IMR-90 (cell line): ENCODE measurements at regions not wholly inside any gene's neighbourhood (a gene's known extent, or its start where the extent isn't known, plus 50 kb on each side); places are given as distances from the start of the nearest gene placed in this dataset.

Experiments
- TF ChIP-seq, protein P1 (sequence below): conservative IDR thresholded peaks from 2 replicates; pipeline ENCODE4 v1.5.1; 2012; ENCODE audit warnings: mild to moderate bottlenecking, low read depth, low read length, improper control_type of control experiment
- TF ChIP-seq, protein P2 (sequence below): fragments of 150-350 bp; IDR thresholded peaks from 2 replicates; pipeline ENCODE4 v1.6.1; 2016; ENCODE audit warnings: low read depth, mild to moderate bottlenecking, low read length, moderate library complexity, borderline replicate concordance

DNA sequence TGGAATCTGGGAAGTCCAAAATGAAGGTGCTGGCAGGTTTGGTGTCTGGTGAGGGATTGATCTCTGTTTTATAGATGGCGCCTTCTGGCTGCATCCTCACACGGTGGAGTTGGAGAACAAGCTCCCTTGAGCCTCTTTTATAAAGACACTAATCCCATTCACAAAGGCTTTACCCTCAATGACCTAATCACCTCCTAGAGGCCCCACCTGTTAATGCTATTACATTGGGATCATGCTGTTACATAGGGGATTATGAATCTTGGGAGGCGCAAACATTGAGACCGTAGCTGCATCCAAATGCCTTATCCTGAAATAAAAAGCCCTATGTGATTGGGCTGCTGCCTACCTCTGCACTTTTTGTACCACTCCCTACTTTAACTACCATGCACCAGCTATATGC, 197.1 kb upstream of the HMHB1 start:
- TF ChIP-seq, protein P1, sequence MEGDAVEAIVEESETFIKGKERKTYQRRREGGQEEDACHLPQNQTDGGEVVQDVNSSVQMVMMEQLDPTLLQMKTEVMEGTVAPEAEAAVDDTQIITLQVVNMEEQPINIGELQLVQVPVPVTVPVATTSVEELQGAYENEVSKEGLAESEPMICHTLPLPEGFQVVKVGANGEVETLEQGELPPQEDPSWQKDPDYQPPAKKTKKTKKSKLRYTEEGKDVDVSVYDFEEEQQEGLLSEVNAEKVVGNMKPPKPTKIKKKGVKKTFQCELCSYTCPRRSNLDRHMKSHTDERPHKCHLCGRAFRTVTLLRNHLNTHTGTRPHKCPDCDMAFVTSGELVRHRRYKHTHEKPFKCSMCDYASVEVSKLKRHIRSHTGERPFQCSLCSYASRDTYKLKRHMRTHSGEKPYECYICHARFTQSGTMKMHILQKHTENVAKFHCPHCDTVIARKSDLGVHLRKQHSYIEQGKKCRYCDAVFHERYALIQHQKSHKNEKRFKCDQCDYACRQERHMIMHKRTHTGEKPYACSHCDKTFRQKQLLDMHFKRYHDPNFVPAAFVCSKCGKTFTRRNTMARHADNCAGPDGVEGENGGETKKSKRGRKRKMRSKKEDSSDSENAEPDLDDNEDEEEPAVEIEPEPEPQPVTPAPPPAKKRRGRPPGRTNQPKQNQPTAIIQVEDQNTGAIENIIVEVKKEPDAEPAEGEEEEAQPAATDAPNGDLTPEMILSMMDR, result no peak
- TF ChIP-seq, protein P2, sequence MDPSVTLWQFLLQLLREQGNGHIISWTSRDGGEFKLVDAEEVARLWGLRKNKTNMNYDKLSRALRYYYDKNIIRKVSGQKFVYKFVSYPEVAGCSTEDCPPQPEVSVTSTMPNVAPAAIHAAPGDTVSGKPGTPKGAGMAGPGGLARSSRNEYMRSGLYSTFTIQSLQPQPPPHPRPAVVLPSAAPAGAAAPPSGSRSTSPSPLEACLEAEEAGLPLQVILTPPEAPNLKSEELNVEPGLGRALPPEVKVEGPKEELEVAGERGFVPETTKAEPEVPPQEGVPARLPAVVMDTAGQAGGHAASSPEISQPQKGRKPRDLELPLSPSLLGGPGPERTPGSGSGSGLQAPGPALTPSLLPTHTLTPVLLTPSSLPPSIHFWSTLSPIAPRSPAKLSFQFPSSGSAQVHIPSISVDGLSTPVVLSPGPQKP, result no peak
